HepG2 (cell line): ENCODE measurements at regions not wholly inside any gene's neighbourhood (a gene's known extent, or its start where the extent isn't known, plus 50 kb on each side); places are given as distances from the start of the nearest gene placed in this dataset.

Experiments used
- ATAC-seq: fragments of 200-7000 bp; cut with Tn5 transposase; 3 replicates; pipeline ENCODE4 v1.9.1; 2020; ENCODE audit warnings: mild to moderate bottlenecking, moderate library complexity
- BruUV-seq: library from RNA; stranded (reverse); fragments of 400-500 nt; replicated peaks from 2 replicates; lab custom pipeline; 2021; lab: Mats Ljungman, UMichigan
- CTCF ChIA-PET: fragments of 300-600 bp; formaldehyde crosslinking; extraction: SDS; loops from one replicate; lab custom pipeline; 2021; ENCODE audit warnings: low total read pairs, inconsistent platforms, low intra/inter-chr PET ratio; lab: Yijun Ruan, JAX
- POLR2A ChIA-PET: fragments of 350-600 bp; sonication (Branson Sonifier 250); formaldehyde crosslinking; loops from one replicate; lab custom pipeline; 2020; ENCODE audit warnings: antibody characterized with exemption, inconsistent platforms; lab: Yijun Ruan, JAX
- DNase-seq: peaks from one replicate; pipeline ENCODE4 v3.0.0-alpha.2; 2015; ENCODE audit warnings: low spot score
- FAIRE-seq: peaks from 3 replicates; lab custom pipeline; 2011; peaks lifted over from hg19 to GRCh38; lab: Jason Lieb, UNC
- H2AFZ ChIP-seq: one replicate; pipeline ENCODE4 v1.6.1; 2011; ENCODE audit warnings: low read length, inconsistent platforms
- H3K27ac ChIP-seq: fragments of 300-600 bp; 3 replicates; pipeline ENCODE4 v1.8.0; 2011; ENCODE audit warnings: mixed run types, mild to moderate bottlenecking, mixed read lengths, low read length, inconsistent platforms; ENCODE audit not compliant: insufficient read depth; ENCODE audit errors: extremely low read length
- H3K27me3 ChIP-seq, 2 experiments: fragments of 200-600 bp in 1 of 2; 2 replicates in 1 of 2; 3 replicates in 1 of 2; pipeline versions ENCODE4 v1.6.0 to v1.8.0; 2011; ENCODE audit warnings: low read length in 2 of 2, mild to moderate bottlenecking in 2 of 2, moderate library complexity in 2 of 2, inconsistent platforms in 1 of 2; ENCODE audit not compliant: insufficient read depth in 2 of 2, control insufficient read depth in 1 of 2
- H3K36me3 ChIP-seq, 2 experiments: fragments of 200-600 bp in 1 of 2; replicated peaks in 1 of 2; 2 replicates in 1 of 2; 3 replicates in 1 of 2; pipeline versions ENCODE4 v1.5.1 to v1.8.0; 2011; ENCODE audit warnings: low read length in 2 of 2, inconsistent platforms in 1 of 2; ENCODE audit not compliant: insufficient read depth in 2 of 2, control insufficient read depth in 1 of 2
- H3K4me1 ChIP-seq: 2 replicates; pipeline ENCODE4 v1.5.1; 2012; ENCODE audit warnings: low read length, inconsistent platforms; ENCODE audit not compliant: insufficient read depth
- H3K4me2 ChIP-seq: 2 replicates; pipeline ENCODE4 v1.6.0; 2011; ENCODE audit warnings: low read depth, low read length, inconsistent platforms
- H3K4me3 ChIP-seq, 3 experiments: fragments of 200-600 bp in 1 of 3; sonication (generic), shearing (Covaris generic) in 1 of 3; replicated peaks in 1 of 3; 2 replicates each; pipeline ENCODE4 v1.5.1; 2011 to 2016; ENCODE audit warnings: low read length in 3 of 3, inconsistent platforms in 2 of 3, low read depth in 2 of 3, mild to moderate bottlenecking in 2 of 3, control low read depth in 1 of 3, mixed read lengths in 1 of 3; ENCODE audit not compliant: insufficient read depth in 1 of 3
- H3K79me2 ChIP-seq: one replicate; pipeline ENCODE4 v1.6.1; 2011; ENCODE audit warnings: low read length, inconsistent platforms; ENCODE audit not compliant: insufficient read depth
- H3K9ac ChIP-seq: 2 replicates; pipeline ENCODE4 v1.6.0; 2011; ENCODE audit warnings: mild to moderate bottlenecking, low read depth, low read length, inconsistent platforms; ENCODE audit not compliant: insufficient read depth
- H3K9me3 ChIP-seq: 2 replicates; pipeline ENCODE4 v1.5.1; 2012; ENCODE audit warnings: mild to moderate bottlenecking, low read length
- H4K20me1 ChIP-seq: 2 replicates; pipeline ENCODE4 v1.6.0; 2011; ENCODE audit warnings: inconsistent platforms, mild to moderate bottlenecking, low read length, moderate library complexity; ENCODE audit not compliant: insufficient read depth
- DDIT3 ChIP-seq: sonication (generic); formaldehyde crosslinking; IDR thresholded peaks from 2 replicates; pipeline ENCODE4 v1.4.0; 2020; ENCODE audit warnings: mild to moderate bottlenecking, missing genetic modification reagents
- FOXA1 ChIP-seq, 2 experiments: fragments of 450-650 bp in 1 of 2; sonication (generic) in 1 of 2; formaldehyde crosslinking in 1 of 2; IDR thresholded peaks; 2 replicates each; pipeline versions ENCODE4 v1.4.0 to v1.6.1; 2016 to 2020; ENCODE audit warnings: missing genetic modification reagents in 1 of 2
- GLI4 ChIP-seq: sonication (generic); formaldehyde crosslinking; IDR thresholded peaks from 2 replicates; pipeline ENCODE4 v1.5.1; 2020; ENCODE audit warnings: missing genetic modification reagents, mild to moderate bottlenecking, moderate library complexity, borderline replicate concordance
- NFAT5 ChIP-seq: sonication (generic); formaldehyde crosslinking; IDR thresholded peaks from 2 replicates; pipeline ENCODE4 v1.4.0; 2020; ENCODE audit warnings: missing genetic modification reagents
- NFRKB ChIP-seq: fragments of 450-650 bp; IDR thresholded peaks from 2 replicates; pipeline ENCODE4 v1.6.1; 2017
- POLR2AphosphoS5 ChIP-seq: IDR thresholded peaks from 2 replicates; pipeline ENCODE4 v1.6.1; 2012; ENCODE audit warnings: low read depth, low read length
- PRDM4 ChIP-seq: sonication (generic); formaldehyde crosslinking; IDR thresholded peaks from 2 replicates; pipeline ENCODE4 v1.9.0; 2021; ENCODE audit warnings: missing genetic modification reagents, borderline replicate concordance
- SP2 ChIP-seq: sonication (generic); formaldehyde crosslinking; IDR thresholded peaks from 2 replicates; pipeline ENCODE4 v1.5.1; 2020; ENCODE audit warnings: mild to moderate bottlenecking, missing genetic modification reagents
- ZFP41 ChIP-seq: sonication (generic); formaldehyde crosslinking; IDR thresholded peaks from 2 replicates; pipeline ENCODE4 v1.4.0; 2020; ENCODE audit warnings: mild to moderate bottlenecking, missing genetic modification reagents, borderline replicate concordance
- ZNF331 ChIP-seq: sonication (generic); formaldehyde crosslinking; IDR thresholded peaks from 2 replicates; pipeline ENCODE4 v1.4.0; 2020; ENCODE audit warnings: missing genetic modification reagents
- ZNF619 ChIP-seq: sonication (generic); formaldehyde crosslinking; IDR thresholded peaks from 2 replicates; pipeline ENCODE4 v1.4.0; 2020; ENCODE audit warnings: mild to moderate bottlenecking, missing genetic modification reagents
- ZNF652 ChIP-seq: IDR thresholded peaks from 2 replicates; pipeline ENCODE4 v1.6.1; 2016; ENCODE audit warnings: low read depth, borderline replicate concordance
- ZNF878 ChIP-seq: sonication (generic); formaldehyde crosslinking; IDR thresholded peaks from 2 replicates; pipeline ENCODE4 v1.8.1; 2023; ENCODE audit warnings: mild to moderate bottlenecking, missing genetic modification reagents, moderate library complexity
- WGBS: methylation state at CpG from one replicate; pipeline ENCODE4 v1.1.6; 2017; ENCODE audit warnings: low lambda C conversion rate; 5-methylcytosine and 5-hydroxymethylcytosine counted together
- in situ Hi-C: cut with HindIII; loops from 2 replicates; pipeline ENCODE4 v1.10.0; 2017; ENCODE audit warnings: low pct_unique_long_range_greater_than_20kb; ENCODE audit not compliant: extremely low pct_ligation_motif_present
- intact Hi-C: fragments of 100-400 bp; cut with micrococcal nuclease; formaldehyde crosslinking; loops from one replicate; pipeline ENCODE4 v1.10.0; 2022; ENCODE audit not compliant: unreplicated experiment
- TF ChIP-seq, protein P1 (sequence below): IDR thresholded peaks from 2 replicates; pipeline ENCODE4 v1.6.1; 2018; ENCODE audit warnings: missing genetic modification reagents
- TF ChIP-seq, protein P2 (sequence below): sonication (generic); formaldehyde crosslinking; IDR thresholded peaks from 2 replicates; pipeline ENCODE4 v1.4.0; 2020; ENCODE audit warnings: missing genetic modification reagents, borderline replicate concordance

DNA sequence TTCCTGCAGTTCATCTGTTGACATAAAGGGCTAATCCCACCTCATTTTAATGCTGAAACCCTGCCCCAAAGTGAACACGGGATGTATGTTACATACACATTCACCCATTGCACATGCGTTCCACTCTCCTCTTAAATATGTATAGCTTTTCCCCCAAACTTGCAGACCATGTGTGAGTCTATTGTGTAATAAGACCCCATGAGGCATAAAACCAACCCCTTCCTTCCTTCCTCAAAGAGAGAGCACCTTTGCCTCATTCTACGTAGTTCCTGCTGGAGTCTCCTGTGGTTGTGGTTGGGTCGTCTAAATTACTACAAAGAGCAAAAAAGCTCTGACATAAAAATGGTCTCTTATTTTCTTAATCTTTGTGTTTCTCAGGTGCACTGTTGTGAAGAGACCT, 345.7 kb upstream of the KLF6 start:
- CTCF ChIA-PET = no interaction called here
- WGBS = 22% methylated on average over 4 of the region's 4 CpGs
- Histone ChIP-seq H3K36me3 (no peaks in the 10 kb centered on the region), H3K4me1 (peaks cover 26% of the 10 kb centered on the region), H3K9me3 (peaks cover 13% of the 10 kb centered on the region), H3K27ac (no peak overlapping the region), H3K4me2 (no peak overlapping the region), H4K20me1 (no peaks in the 10 kb centered on the region), H3K79me2 (no peaks in the 10 kb centered on the region), H3K9ac (no peak overlapping the region)
- ATAC-seq (no peak), DNase-seq (no peak)
- POLR2A ChIA-PET = no interaction called here
- in situ Hi-C loops (no loop called here), intact Hi-C loops (no loop called here)
- TF ChIP-seq POLR2AphosphoS5 (no peak), PRDM4 (CRISPR knock-in tag) (no peak), FOXA1 (IDR thresholded peaks at IDR 0.05) (no peak), FOXA1 (CRISPR knock-in tag; IDR thresholded peaks at IDR 0.05) (no peak), DDIT3 (CRISPR knock-in tag) (no peak), SP2 (CRISPR knock-in tag) (no peak), NFAT5 (CRISPR knock-in tag) (no peak), ZNF619 (CRISPR knock-in tag) (no peak), ZNF331 (no peak), ZNF652 (CRISPR knock-in tag) (no peak), NFRKB (no peak), ZNF878 (CRISPR knock-in tag) (no peak), GLI4 (CRISPR knock-in tag) (no peak), ZFP41 (CRISPR knock-in tag) (no peak)
- TF ChIP-seq, protein P1, sequence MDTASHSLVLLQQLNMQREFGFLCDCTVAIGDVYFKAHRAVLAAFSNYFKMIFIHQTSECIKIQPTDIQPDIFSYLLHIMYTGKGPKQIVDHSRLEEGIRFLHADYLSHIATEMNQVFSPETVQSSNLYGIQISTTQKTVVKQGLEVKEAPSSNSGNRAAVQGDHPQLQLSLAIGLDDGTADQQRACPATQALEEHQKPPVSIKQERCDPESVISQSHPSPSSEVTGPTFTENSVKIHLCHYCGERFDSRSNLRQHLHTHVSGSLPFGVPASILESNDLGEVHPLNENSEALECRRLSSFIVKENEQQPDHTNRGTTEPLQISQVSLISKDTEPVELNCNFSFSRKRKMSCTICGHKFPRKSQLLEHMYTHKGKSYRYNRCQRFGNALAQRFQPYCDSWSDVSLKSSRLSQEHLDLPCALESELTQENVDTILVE (CRISPR knock-in tag) = no peak
- TF ChIP-seq, protein P2, sequence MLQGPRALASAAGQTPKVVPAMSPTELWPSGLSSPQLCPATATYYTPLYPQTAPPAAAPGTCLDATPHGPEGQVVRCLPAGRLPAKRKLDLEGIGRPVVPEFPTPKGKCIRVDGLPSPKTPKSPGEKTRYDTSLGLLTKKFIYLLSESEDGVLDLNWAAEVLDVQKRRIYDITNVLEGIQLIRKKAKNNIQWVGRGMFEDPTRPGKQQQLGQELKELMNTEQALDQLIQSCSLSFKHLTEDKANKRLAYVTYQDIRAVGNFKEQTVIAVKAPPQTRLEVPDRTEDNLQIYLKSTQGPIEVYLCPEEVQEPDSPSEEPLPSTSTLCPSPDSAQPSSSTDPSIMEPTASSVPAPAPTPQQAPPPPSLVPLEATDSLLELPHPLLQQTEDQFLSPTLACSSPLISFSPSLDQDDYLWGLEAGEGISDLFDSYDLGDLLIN = no peak
- TF ChIP-seq, all 625 proteins: peak for 0
- Histone ChIP-seq H2AFZ (no peak overlapping the region), H3K27me3 (no peaks in the 10 kb centered on the region), H3K4me3 (no peak overlapping the region)
- BruUV-seq = no TSS peak
- no peak for FAIRE-seq
